GM18858 (cell line): ENCODE measurements at regions not wholly inside any gene's neighbourhood (a gene's known extent, or its start where the extent isn't known, plus 50 kb on each side); places are given as distances from the start of the nearest gene placed in this dataset.

Source experiments
- ATAC-seq: cut with Tn5 transposase; IDR thresholded peaks from one replicate; pipeline ENCODE4 v1.9.1; 2021; ENCODE audit not compliant: unreplicated experiment

DNA sequence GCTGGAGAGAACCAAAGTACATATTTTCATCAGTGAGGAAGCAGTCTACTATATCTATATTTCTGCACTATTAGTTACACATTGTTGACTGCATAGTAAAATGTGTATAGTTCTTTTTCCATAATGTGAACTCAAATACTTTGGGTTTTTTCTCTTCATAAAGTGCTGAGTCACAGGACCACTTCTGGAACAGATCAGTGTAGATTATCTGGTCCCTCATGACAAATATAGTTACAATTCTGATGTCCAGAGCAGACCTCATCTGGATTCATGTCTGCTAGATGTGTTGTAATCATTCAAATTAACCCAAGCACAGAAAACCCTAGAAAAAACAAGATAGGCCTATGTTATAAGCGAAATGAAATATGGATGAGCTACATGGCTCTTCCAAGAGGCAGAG is 171.4 kb downstream of the SUCLA2 start:
- ATAC-seq: no peak

DNA sequence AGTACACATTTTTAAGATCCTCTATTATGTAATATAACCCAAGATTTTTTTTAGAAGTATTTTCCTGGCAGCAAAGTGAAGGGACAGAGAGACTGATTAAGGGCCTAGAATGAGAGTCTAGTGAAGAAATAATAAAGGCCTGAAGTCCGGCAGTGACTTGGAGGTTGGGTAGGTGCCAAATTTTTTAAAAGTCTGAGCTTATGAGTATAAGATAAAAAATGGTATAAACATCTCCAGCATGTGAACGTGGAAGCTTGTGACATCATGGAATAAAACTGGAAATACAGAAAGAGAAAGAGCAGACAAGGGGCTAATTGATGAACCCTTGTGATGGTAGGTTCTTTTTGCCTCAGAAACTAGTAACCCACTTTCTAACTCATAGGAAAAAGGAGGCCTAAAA is 174.6 kb downstream of the SUCLA2 start:
- no peak for ATAC-seq

DNA sequence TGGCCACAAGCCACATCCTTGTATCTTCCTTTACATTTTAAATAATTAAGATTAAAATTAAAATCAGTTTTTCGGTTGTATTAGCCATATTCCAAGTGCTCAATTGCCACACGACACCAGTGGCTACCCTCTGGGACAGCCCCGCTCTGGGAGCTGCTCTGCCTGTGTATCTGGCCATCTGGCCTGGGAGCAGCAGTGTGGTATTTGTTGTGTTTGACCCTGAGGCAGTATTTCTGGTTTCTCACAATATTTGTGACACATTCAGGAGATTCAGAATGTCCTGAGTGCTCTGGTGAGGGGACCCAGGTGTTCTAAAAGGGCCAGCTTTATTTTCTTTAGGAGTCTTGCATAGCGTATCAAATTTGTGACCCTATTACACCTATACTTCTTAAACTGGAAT is 179.0 kb downstream of the SUCLA2 start:
- ATAC-seq: no peak

DNA sequence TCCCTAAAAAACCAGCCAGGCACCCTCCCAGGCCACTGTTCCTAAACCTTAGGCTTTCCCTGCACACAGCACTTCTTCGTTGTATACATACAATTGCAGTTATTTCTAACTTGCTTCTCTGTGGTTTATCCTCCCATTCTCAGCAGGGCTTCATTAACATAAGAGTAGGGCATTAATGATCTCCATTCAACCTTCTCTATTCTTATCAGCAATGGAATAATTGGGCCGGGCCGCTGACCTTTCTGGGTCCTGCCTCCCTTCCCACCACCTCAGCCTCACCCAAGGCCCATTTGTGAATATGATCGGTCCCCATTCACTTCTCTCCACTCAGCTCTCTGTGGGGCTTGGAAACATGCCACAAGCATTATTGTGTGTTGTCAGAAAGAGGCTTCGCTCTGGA is 184.2 kb downstream of the SUCLA2 start:
- ATAC-seq: no peak

DNA sequence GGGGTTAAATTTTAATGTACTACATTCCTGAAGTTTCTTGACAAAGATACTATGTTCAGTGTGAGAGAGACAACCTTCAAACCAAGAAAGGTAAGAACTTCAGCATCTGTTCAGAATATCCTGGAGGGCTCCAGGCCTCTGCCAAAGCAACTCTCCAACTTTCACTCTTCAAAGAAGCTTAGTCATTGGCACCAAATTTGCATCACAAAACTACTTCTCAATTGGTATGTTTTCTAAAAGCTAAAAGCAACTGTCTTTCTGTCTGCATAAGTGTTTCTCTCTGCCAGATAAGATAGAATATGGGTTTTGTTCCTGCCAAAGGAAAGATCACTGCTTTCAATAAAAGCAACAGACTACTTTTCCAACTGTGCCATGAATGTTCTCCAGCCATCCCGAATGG is 187.4 kb downstream of the SUCLA2 start:
- no peak for ATAC-seq

DNA sequence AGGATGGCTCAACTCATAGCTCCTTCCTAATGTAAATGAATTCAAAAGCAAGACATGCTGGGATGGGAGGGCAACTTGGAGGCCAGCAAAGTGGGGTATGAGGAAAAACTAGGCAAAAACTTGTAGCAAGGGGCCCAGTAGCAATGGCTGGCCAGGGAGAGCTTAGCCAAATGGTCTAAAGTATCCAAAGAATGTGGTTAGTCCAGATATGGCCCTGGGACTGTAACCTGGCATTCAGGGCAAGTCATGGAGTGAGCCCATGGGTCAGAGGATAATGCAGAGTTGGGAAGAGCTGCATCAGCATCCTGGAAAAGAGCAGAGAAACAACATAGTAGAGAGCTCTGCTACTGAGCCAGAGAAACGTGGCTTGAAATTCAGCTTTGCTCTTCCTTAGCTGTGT is 191.7 kb downstream of the SUCLA2 start:
- no peak for ATAC-seq

DNA sequence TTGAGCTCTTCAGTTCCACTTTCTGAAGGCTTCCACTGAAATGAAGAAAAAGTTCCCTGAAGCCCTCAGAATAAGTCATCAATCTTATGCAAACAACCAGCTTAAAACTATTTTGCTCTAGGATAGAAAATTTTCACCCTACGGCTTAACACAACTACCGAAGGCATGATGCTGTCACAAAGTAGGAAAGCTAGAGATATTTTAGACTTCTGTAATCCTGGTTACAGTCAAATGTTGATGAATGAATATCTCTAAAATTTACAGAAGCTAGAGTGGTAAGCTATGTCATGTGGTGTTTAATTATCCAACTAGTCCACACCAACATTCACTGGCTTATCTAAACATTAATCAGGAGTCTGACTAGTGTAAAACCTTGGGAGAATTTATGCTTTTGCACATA is 197.9 kb downstream of the SUCLA2 start:
- ATAC-seq: no peak

GRCh38 chr13:47801555-47801954 is 199.5 kb downstream of the SUCLA2 start:
- ATAC-seq: no peak

DNA sequence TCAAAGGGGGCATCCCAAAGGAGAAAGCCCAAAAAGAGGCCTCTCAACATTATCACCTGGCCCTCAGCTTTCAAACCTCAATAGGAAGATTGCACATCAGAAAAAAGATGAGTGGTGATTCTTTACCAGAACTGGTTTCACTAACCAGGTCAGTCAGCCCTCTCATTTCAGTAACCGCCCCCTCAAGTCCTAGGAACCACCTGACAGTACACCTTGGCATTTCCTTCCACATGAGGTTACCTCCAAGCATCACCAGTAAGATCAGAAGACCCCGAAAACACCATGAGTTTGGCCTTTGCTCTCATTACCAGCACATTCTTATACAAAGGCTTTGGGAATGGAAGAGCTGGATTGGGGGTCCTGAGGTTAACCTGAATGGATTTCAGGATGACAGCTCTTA is 200.5 kb downstream of the SUCLA2 start:
- ATAC-seq: no peak

- no peak for ATAC-seq
Measured at GRCh38 chr13:47798906-47799305, 202.2 kb downstream of the SUCLA2 start.

- no peak for ATAC-seq
Measured at GRCh38 chr13:47798194-47798593, 202.9 kb downstream of the SUCLA2 start.

DNA sequence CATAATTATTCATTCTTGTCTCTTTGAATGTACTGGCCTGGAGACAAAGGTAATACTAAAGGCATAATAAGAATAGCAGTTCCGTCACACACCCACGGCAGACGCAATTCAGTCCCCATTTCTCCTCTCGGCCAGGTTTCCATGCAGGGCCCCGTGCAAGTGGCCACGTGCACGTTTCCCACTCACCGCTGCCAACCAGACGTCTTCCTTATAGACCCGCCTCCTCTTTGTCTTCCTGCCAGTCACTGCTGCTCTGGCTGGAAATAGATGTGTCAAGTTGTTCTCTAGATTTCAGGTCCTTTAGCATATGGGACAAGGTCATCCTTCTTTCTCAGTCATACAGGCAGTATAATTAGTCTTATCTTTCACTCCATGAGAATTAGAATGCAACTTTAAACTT is 204.3 kb downstream of the SUCLA2 start:
- no peak for ATAC-seq

- no peak for ATAC-seq
Measured at GRCh38 chr13:47794963-47795362, 206.1 kb downstream of the SUCLA2 start.

- ATAC-seq: no peak
Measured at GRCh38 chr13:47790755-47791154, 210.3 kb downstream of the SUCLA2 start.

- ATAC-seq: no peak
Measured at GRCh38 chr13:47788844-47789243, 212.2 kb downstream of the SUCLA2 start.

DNA sequence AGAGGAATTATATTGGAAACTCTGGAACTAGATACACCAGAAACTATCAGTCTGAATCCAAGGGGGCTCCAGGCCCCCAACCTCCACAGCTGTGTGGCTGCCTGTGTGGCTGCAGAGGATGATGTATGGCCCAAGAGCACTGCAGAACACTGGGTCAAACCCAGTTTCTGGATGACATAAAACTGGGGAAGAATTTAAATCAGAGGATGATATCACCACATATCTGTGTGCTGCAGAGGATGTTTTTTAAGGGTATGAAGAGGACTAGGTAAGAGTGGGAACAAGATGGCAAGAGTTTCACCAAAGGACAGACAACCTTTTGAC is 226.4 kb downstream of the SUCLA2 start:
- no peak for ATAC-seq

DNA sequence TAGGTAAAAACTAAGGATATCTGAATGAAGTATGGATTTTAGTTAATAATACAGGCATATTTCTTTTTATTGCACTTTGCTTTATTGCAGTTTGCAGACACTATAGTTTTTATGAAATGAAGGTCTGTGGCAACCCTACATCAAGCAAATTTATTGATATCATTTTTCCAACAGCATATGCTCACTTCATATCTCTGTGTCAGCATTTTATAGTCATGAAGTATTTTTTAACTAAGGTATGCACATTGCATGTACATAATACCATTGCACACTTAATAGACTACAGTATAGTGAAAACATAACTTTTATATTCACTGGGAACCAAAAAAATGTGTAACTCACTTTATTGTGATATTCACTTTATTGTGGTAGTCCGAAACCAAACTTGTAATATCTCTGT is 236.3 kb downstream of the SUCLA2 start:
- no peak for ATAC-seq

GRCh38 chr13:47757466-47758080 is 243.5 kb downstream of the SUCLA2 start:
- no peak for ATAC-seq

DNA sequence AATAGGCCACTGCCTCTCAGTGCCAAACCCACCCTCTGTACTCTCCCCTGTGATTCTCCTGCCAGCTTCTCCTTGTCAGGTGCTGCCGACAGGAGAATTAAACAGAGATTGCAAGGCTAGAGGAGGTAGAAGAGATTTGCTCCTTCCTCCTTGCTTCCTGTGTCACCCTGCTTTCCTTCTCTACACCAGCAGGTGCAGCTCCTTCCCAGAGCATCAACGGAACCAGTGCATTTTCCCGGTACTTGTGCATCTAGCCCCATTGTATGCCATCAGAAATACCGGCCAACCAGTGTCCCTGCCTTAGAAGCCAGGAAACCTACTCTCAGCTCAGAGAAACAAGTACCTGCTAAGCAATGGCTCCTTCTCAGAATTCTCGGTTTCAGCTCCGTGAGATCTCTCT is 253.2 kb downstream of the SUCLA2 start:
- no peak for ATAC-seq

DNA sequence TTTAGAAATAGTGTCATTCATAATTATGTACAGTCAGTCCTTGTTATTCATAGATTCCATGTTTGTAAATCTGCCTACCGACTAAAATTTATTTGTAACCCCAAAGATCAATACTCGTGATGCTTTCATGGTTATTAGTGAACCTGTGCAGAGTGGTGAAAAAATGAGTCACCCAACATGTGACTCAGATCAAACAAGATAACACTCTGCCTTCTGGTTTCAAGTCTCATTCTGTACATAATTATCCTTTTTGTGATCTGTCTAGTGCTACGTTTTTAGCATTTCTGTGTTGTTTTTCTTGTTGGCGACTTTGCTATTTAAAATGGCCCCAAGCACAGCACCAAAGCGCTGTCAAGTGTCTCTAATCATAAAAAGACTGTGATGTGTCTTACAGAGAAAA is 274.7 kb downstream of the SUCLA2 start:
- no peak for ATAC-seq

GRCh38 chr13:47723898-47724297 is 277.2 kb downstream of the SUCLA2 start:
- no peak for ATAC-seq

DNA sequence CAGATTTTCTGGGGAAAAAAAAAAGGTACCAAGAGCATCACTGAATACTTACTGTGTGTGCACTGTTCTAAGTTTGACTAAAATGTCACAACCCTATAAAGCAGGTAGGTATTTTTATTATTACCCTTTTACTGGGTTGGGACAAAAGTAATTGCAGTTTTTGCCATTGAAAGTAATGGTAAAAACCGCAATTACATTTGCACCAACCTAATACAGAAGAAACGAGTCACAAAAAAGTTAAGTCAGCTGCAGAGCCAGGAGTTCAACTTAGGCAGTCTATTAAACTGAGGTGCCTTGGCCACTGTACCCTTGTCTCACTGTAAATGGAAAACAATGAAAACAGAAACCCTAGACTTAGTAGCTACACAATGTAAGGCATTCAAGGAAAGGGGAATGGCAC is 281.9 kb downstream of the SUCLA2 start:
- no peak for ATAC-seq

DNA sequence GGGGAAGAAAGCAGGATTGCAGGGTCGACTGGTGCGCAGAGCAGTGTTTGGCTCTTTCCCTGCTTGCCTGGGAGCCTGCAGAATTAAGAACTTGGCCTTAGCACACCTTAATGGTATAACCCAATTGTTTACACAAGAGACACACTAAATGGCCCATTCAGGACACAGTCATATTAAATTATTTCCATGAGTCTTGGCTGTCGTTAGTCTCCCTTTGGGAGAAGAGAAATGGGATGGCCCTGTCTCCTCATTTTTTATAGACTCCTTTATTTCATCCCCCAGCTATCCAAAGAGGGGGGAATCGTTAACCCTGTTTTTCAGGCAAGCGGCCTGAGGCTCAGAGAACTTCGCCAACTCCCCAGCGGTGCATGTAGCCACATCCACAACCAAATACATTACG is 282.5 kb downstream of the SUCLA2 start:
- ATAC-seq: no peak

- no peak for ATAC-seq
Measured at GRCh38 chr13:47708386-47708785, 292.7 kb downstream of the SUCLA2 start.
